HepG2 (cell line): ENCODE measurements at regions not wholly inside any gene's neighbourhood (a gene's known extent, or its start where the extent isn't known, plus 50 kb on each side); places are given as distances from the start of the nearest gene placed in this dataset.

Experiments used
- FOXJ3 ChIP-seq: sonication (generic); formaldehyde crosslinking; IDR thresholded peaks from 2 replicates; pipeline ENCODE4 v1.4.0; 2020; ENCODE audit warnings: missing genetic modification reagents, mild to moderate bottlenecking, borderline replicate concordance
- POLR2A ChIP-seq, 2 experiments: IDR thresholded peaks; 2 replicates each; pipeline ENCODE4 v1.6.1; 2011; ENCODE audit warnings: low read depth in 2 of 2, low read length in 2 of 2, mild to moderate bottlenecking in 1 of 2, moderate library complexity in 1 of 2; ENCODE audit not compliant: insufficient read depth in 1 of 2
- SNRNP70 ChIP-seq: fragments of 200-400 bp; formaldehyde crosslinking; IDR thresholded peaks from 2 replicates; pipeline ENCODE4 v1.6.1; 2017; ENCODE audit warnings: mild to moderate bottlenecking, low read depth, low read length, moderate library complexity
- ZNF12 ChIP-seq: sonication (generic); formaldehyde crosslinking; IDR thresholded peaks from 2 replicates; pipeline ENCODE4 v1.5.0; 2020; ENCODE audit warnings: missing genetic modification reagents

DNA sequence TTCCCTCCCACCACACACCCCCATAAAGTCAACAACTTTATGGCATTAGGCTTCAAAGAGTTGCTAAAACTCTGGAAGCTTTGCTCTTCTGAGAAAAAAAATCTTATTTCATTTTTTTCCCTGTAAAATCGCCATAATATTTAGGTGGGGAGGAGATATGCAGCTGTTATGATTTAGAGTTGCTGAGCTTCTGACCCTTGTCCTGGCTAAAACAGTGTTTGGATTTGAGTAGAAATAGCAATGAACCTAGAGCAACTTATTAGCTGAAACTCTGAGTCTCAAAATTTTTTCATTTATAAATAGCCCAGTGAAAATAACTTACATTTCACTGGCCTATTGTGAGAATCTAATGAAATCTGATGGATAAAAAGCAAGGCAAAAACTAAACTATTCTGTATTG, 482.8 kb upstream of the NFIA start:
- TF ChIP-seq SNRNP70 (no peak), ZNF12 (CRISPR knock-in tag) (no peak), POLR2A (IDR thresholded peaks at IDR 0.05; ENCODE audit: insufficient read depth in 1 of 2, low read depth in 2 of 2, low read length in 2 of 2) (no peak), FOXJ3 (CRISPR knock-in tag) (no peak)
